Epithelial cell of esophagus (primary cell): ENCODE measurements at regions not wholly inside any gene's neighbourhood (a gene's known extent, or its start where the extent isn't known, plus 50 kb on each side); places are given as distances from the start of the nearest gene placed in this dataset.
A peak's percentile ranks its signal among the peaks of the same experiment; 100 is the strongest.

Experiments
- DNase-seq: peaks from one replicate; pipeline ENCODE4 v3.0.0; 2010; ENCODE audit warnings: low read depth
- H3K4me3 ChIP-seq: 2 replicates; pipeline ENCODE4 v1.5.1; 2011; ENCODE audit warnings: mild to moderate bottlenecking, low read length, control low read depth
- CTCF ChIP-seq: IDR thresholded peaks from 2 replicates; pipeline ENCODE4 v1.5.1; 2011; ENCODE audit warnings: low read depth, mild to moderate bottlenecking, low read length, control low read depth, inconsistent platforms; ENCODE audit not compliant: insufficient read depth; ENCODE audit errors: missing control alignments

GRCh38 chr12:54736549-54736948 is 88.4 kb upstream of the DCD start:
- TF ChIP-seq CTCF, result no peak
- no peak for DNase-seq
- H3K4me3 ChIP-seq, result no peak overlapping the region

- no peak for TF ChIP-seq CTCF
- peak; percentile 50 for DNase-seq
- no peak overlapping the region for H3K4me3 ChIP-seq
Measured at GRCh38 chr12:54734196-54734950, 86.2 kb upstream of the DCD start.

GRCh38 chr12:54725233-54725843 is 77.2 kb upstream of the DCD start:
- no peak overlapping the region for H3K4me3 ChIP-seq
- peak; percentile 31 for TF ChIP-seq CTCF
- peak; percentile 19 for DNase-seq

- no peak overlapping the region for H3K4me3 ChIP-seq
- DNase-seq, result peak; percentile 37
- peak; percentile 64 for TF ChIP-seq CTCF
Measured at GRCh38 chr12:54723379-54724256, 75.5 kb upstream of the DCD start.

- H3K4me3 ChIP-seq, result no peak overlapping the region
- DNase-seq, result no peak
- TF ChIP-seq CTCF, result no peak
Measured at GRCh38 chr12:54721312-54721711, 73.1 kb upstream of the DCD start.

- H3K4me3 ChIP-seq, result no peak overlapping the region
- TF ChIP-seq CTCF, result no peak
- no peak for DNase-seq
Measured at GRCh38 chr12:54719691-54720090, 71.5 kb upstream of the DCD start.
